ENCODE measurements at regions not wholly inside any gene's neighbourhood (a gene's known extent, or its start where the extent isn't known, plus 50 kb on each side); places are given as distances from the start of the nearest gene placed in this dataset.
A peak's percentile ranks its signal among the peaks of the same experiment; 100 is the strongest.

GRCh38 chr2:40556739-40557138, 104.8 kb upstream of the SLC8A1 start:
- DNase-seq (no peak), ATAC-seq (no peak)
- intact Hi-C loops (cut with DNase I), result loop anchor here in 1 of 2 donors (5.0 kb wide), 1 partner anchor 644 kb away; no protein-coding TSS in a partner anchor

GRCh38 chr2:40558761-40559160, 106.9 kb upstream of the SLC8A1 start:
- DNase-seq, result no peak
- no peak for ATAC-seq
- intact Hi-C loops (cut with DNase I), result loop anchor here in 1 of 2 donors (5.0 kb wide), 1 partner anchor 646 kb away; no protein-coding TSS in a partner anchor

GRCh38 chr2:40559175-40559574, 107.3 kb upstream of the SLC8A1 start:
- DNase-seq (no peak), ATAC-seq (no peak)
- intact Hi-C loops (cut with DNase I), result loop anchor here in 1 of 2 donors (5.0 kb wide), 1 partner anchor 647 kb away; no protein-coding TSS in a partner anchor

- intact Hi-C loops (cut with DNase I), result no loop called here
- ATAC-seq (no peak), DNase-seq (no peak)
Measured at GRCh38 chr2:40564184-40564583, 112.3 kb upstream of the SLC8A1 start.

GRCh38 chr2:40579247-40579646, 127.4 kb upstream of the SLC8A1 start:
- DNase-seq (no peak), ATAC-seq (no peak)
- intact Hi-C loops (cut with DNase I), result no loop called here

- intact Hi-C loops (cut with DNase I), result no loop called here
- no peak for ATAC-seq
- DNase-seq, result no peak
Measured at GRCh38 chr2:40584432-40584831, 132.5 kb upstream of the SLC8A1 start.

- intact Hi-C loops (cut with DNase I), result no loop called here
- ATAC-seq (no peak), DNase-seq (no peak)
Measured at GRCh38 chr2:40591774-40592173, 139.9 kb upstream of the SLC8A1 start.

- intact Hi-C loops (cut with DNase I), result no loop called here
- DNase-seq (no peak), ATAC-seq (no peak)
Measured at GRCh38 chr2:40592218-40592617, 140.3 kb upstream of the SLC8A1 start.

- no peak for DNase-seq
- intact Hi-C loops (cut with DNase I), result no loop called here
- no peak for ATAC-seq
Measured at GRCh38 chr2:40606862-40607261, 155.0 kb upstream of the SLC8A1 start.

GRCh38 chr2:40611196-40611595, 159.3 kb upstream of the SLC8A1 start:
- intact Hi-C loops (cut with DNase I), result no loop called here
- DNase-seq (no peak), ATAC-seq (no peak)

- DNase-seq (no peak), ATAC-seq (no peak)
- intact Hi-C loops (cut with DNase I), result no loop called here
Measured at GRCh38 chr2:40625849-40626248, 174.0 kb upstream of the SLC8A1 start.

- intact Hi-C loops (cut with DNase I), result no loop called here
- DNase-seq (no peak), ATAC-seq (no peak)
Measured at GRCh38 chr2:40628556-40628955, 176.7 kb upstream of the SLC8A1 start.

- ATAC-seq, result no peak
- intact Hi-C loops (cut with DNase I), result no loop called here
- DNase-seq, result no peak
Measured at GRCh38 chr2:40629768-40630434, 178.0 kb upstream of the SLC8A1 start.

GRCh38 chr2:40639320-40639719, 187.4 kb upstream of the SLC8A1 start:
- intact Hi-C loops (cut with DNase I), result no loop called here
- ATAC-seq (peak in 1 of 2 donors; percentile 55), DNase-seq (no peak)

GRCh38 chr2:40642237-40642636, 190.3 kb upstream of the SLC8A1 start:
- intact Hi-C loops (cut with DNase I), result no loop called here
- DNase-seq, result no peak
- ATAC-seq, result no peak

- ATAC-seq (no peak), DNase-seq (no peak)
- intact Hi-C loops (cut with DNase I), result no loop called here
Measured at GRCh38 chr2:40642726-40643125, 190.8 kb upstream of the SLC8A1 start.

- intact Hi-C loops (cut with DNase I), result no loop called here
- DNase-seq, result no peak
- no peak for ATAC-seq
Measured at GRCh38 chr2:40646642-40647041, 194.8 kb upstream of the SLC8A1 start.

GRCh38 chr2:40652155-40652554, 200.3 kb upstream of the SLC8A1 start:
- ATAC-seq (no peak), DNase-seq (no peak)
- intact Hi-C loops (cut with DNase I), result no loop called here

GRCh38 chr2:40653829-40654228, 201.9 kb upstream of the SLC8A1 start:
- intact Hi-C loops (cut with DNase I), result no loop called here
- no peak for DNase-seq
- ATAC-seq, result no peak

GRCh38 chr2:40654346-40654745, 202.5 kb upstream of the SLC8A1 start:
- no peak for ATAC-seq
- no peak for DNase-seq
- intact Hi-C loops (cut with DNase I), result no loop called here

- intact Hi-C loops (cut with DNase I), result no loop called here
- no peak for ATAC-seq
- no peak for DNase-seq
Measured at GRCh38 chr2:40658941-40659340, 207.1 kb upstream of the SLC8A1 start.

Measured in left cardiac atrium (tissue), 4 donors.